HCT116 (cell line): ENCODE measurements at regions not wholly inside any gene's neighbourhood (a gene's known extent, or its start where the extent isn't known, plus 50 kb on each side); places are given as distances from the start of the nearest gene placed in this dataset.

Source experiments
- ELF1 ChIP-seq: IDR thresholded peaks from 2 replicates; pipeline ENCODE4 v1.6.1; 2012; ENCODE audit warnings: low read depth, borderline replicate concordance
- TCF7L2 ChIP-seq: IDR thresholded peaks from 2 replicates; pipeline ENCODE4 v1.7.0; 2011; ENCODE audit warnings: borderline replicate concordance, inconsistent platforms; ENCODE audit not compliant: insufficient read depth, insufficient read length; ENCODE audit errors: extremely low read depth
- ZBTB33 ChIP-seq: IDR thresholded peaks from 2 replicates; pipeline ENCODE4 v1.6.1; 2011; ENCODE audit warnings: mild to moderate bottlenecking, low read length, moderate library complexity; ENCODE audit not compliant: insufficient replicate concordance; ENCODE audit errors: extremely low read depth
- TF ChIP-seq, protein P1 (sequence below), 3 experiments: fragments of 200-600 bp in 1 of 3; sonication (generic) in 1 of 3; IDR thresholded peaks in 2 of 3; conservative IDR thresholded peaks in 1 of 3; 2 replicates each; pipeline ENCODE4 v1.5.1; 2012 to 2017; ENCODE audit warnings: low read depth in 2 of 3, low read length in 2 of 3, antibody characterized with exemption in 1 of 3, borderline replicate concordance in 1 of 3, control low read depth in 1 of 3, mild to moderate bottlenecking in 1 of 3, mixed read lengths in 1 of 3, mixed run types in 1 of 3, moderate library complexity in 1 of 3; ENCODE audit not compliant: insufficient read depth in 1 of 3

DNA sequence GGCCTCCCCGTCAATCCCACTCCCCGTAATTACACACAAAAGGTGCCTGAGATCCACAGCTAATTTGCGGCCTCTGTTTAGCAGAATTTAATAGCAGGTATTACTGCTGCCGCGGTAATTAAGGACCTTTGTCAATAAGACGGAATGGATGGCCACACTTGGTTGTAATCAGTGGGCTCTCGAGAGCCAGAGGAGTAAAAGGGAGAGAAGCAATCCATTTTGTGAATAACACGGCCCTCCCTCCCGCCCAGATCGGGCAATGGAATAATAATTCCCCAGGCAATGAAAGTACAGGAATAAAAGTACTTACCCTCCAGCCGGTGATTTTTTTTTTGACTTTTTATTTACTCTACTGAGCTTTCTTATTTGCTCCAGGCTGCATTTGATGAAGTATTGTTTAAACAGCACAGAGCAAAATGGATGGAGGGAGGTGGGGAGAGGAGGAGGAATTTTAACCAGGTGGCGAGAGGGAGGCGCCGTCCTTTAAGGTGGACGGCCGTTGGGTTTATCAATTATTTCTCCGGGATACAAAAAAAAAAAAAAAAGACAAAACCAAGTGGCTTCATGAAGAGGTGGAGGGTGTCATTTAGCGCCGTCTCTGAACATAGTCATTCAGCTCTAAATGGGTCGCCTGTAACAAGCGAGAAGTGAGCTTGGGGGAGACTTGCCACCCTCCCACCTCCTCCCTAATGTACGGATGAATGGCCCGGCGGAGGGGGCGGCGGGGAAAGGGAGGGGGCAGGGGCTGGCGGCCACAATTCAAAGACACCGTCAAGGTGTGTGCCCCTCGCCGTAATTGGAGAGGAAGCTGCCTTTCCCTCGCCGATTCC, 120.3 kb downstream of the BUB3 start:
- TF ChIP-seq, protein P1, sequence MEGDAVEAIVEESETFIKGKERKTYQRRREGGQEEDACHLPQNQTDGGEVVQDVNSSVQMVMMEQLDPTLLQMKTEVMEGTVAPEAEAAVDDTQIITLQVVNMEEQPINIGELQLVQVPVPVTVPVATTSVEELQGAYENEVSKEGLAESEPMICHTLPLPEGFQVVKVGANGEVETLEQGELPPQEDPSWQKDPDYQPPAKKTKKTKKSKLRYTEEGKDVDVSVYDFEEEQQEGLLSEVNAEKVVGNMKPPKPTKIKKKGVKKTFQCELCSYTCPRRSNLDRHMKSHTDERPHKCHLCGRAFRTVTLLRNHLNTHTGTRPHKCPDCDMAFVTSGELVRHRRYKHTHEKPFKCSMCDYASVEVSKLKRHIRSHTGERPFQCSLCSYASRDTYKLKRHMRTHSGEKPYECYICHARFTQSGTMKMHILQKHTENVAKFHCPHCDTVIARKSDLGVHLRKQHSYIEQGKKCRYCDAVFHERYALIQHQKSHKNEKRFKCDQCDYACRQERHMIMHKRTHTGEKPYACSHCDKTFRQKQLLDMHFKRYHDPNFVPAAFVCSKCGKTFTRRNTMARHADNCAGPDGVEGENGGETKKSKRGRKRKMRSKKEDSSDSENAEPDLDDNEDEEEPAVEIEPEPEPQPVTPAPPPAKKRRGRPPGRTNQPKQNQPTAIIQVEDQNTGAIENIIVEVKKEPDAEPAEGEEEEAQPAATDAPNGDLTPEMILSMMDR (IDR thresholded peaks at IDR 0.05 in 2 of 3, conservative IDR thresholded peaks at IDR 0.05 in 1 of 3; ENCODE audit: borderline replicate concordance in 1 of 3, insufficient read depth in 1 of 3, low read depth in 2 of 3, low read length in 2 of 3): no peak
- no peak for TF ChIP-seq ZBTB33
- no peak for TF ChIP-seq ELF1
- TF ChIP-seq TCF7L2: no peak
